PC-9 (cell line): ENCODE measurements at regions not wholly inside any gene's neighbourhood (a gene's known extent, or its start where the extent isn't known, plus 50 kb on each side); places are given as distances from the start of the nearest gene placed in this dataset.

Source experiments
- EZH2 ChIP-seq: fragments of 200-600 bp; sonication (generic); IDR thresholded peaks from 2 replicates; pipeline ENCODE4 v1.8.0; 2017; ENCODE audit warnings: antibody characterized with exemption, low read depth
- TF ChIP-seq, protein P1 (sequence below): fragments of 200-600 bp; sonication (generic); conservative IDR thresholded peaks from 2 replicates; pipeline ENCODE4 v1.6.1; 2017; ENCODE audit warnings: mixed run types, antibody characterized with exemption, mild to moderate bottlenecking, moderate library complexity

DNA sequence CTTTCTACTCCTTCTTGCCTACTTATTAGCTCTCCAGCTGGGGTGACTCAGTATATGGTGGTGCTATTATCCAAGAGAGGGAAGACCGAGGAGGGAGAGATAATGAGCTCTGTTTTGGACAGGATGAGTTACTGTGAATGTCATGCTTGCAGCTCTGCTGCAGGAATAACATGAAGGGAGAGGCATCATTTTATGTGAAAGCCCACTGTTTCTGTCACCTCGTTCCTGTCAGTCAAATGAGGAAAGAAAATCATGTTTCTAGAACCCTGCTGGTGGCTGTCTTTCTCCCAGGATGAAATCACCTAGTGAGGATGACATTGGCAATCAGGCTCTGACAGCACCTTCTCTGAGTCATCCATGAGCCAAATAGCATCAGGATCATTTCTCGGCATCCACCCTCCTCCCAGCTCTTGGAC lies 1291.6 kb upstream of the AUTS2 start:
- TF ChIP-seq, protein P1, sequence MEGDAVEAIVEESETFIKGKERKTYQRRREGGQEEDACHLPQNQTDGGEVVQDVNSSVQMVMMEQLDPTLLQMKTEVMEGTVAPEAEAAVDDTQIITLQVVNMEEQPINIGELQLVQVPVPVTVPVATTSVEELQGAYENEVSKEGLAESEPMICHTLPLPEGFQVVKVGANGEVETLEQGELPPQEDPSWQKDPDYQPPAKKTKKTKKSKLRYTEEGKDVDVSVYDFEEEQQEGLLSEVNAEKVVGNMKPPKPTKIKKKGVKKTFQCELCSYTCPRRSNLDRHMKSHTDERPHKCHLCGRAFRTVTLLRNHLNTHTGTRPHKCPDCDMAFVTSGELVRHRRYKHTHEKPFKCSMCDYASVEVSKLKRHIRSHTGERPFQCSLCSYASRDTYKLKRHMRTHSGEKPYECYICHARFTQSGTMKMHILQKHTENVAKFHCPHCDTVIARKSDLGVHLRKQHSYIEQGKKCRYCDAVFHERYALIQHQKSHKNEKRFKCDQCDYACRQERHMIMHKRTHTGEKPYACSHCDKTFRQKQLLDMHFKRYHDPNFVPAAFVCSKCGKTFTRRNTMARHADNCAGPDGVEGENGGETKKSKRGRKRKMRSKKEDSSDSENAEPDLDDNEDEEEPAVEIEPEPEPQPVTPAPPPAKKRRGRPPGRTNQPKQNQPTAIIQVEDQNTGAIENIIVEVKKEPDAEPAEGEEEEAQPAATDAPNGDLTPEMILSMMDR = no peak
- no peak for TF ChIP-seq EZH2
